ENCODE measurements at regions not wholly inside any gene's neighbourhood (a gene's known extent, or its start where the extent isn't known, plus 50 kb on each side); places are given as distances from the start of the nearest gene placed in this dataset.
"Not testable (repeated sequence)": the region's sequence is repeated elsewhere in the genome, so short reads cannot be mapped to it uniquely, and the experiment has no call there.

- DNase-seq, result no peak
Measured at GRCh38 chr5:67805666-67806348, 409.7 kb upstream of the PIK3R1 start.

- DNase-seq, result no peak
Measured at GRCh38 chr5:67802766-67803165, 412.8 kb upstream of the PIK3R1 start.

- DNase-seq, result no peak
Measured at GRCh38 chr5:67799732-67800234, 415.8 kb upstream of the PIK3R1 start.

- not testable (repeated sequence) for DNase-seq
Measured at GRCh38 chr5:67798470-67798869, 417.1 kb upstream of the PIK3R1 start.

GRCh38 chr5:67795781-67796477 is 419.6 kb upstream of the PIK3R1 start:
- no peak for DNase-seq

- DNase-seq, result no peak
Measured at GRCh38 chr5:67793966-67794365, 421.6 kb upstream of the PIK3R1 start.

- DNase-seq, result no peak
Measured at GRCh38 chr5:67793418-67793817, 422.1 kb upstream of the PIK3R1 start.

- DNase-seq, result no peak
Measured at GRCh38 chr5:67792891-67793290, 422.7 kb upstream of the PIK3R1 start.

GRCh38 chr5:67790390-67790789 is 425.2 kb upstream of the PIK3R1 start:
- no peak for DNase-seq

- DNase-seq, result not testable (repeated sequence)
Measured at GRCh38 chr5:67779893-67780623, 435.5 kb upstream of the PIK3R1 start.

- no peak for DNase-seq
Measured at GRCh38 chr5:67774786-67775185, 440.8 kb upstream of the PIK3R1 start.

GRCh38 chr5:67774267-67774552 is 441.3 kb upstream of the PIK3R1 start:
- no peak for DNase-seq

GRCh38 chr5:67773411-67774266 is 441.9 kb upstream of the PIK3R1 start:
- no peak for DNase-seq

GRCh38 chr5:67771791-67772190 is 443.8 kb upstream of the PIK3R1 start:
- DNase-seq, result no peak

GRCh38 chr5:67771221-67771620 is 444.3 kb upstream of the PIK3R1 start:
- no peak for DNase-seq

- DNase-seq, result no peak
Measured at GRCh38 chr5:67770431-67771025, 445.0 kb upstream of the PIK3R1 start.

- no peak for DNase-seq
Measured at GRCh38 chr5:67765697-67766096, 449.9 kb upstream of the PIK3R1 start.

- DNase-seq, result not testable (repeated sequence)
Measured at GRCh38 chr5:67757771-67758170, 457.8 kb upstream of the PIK3R1 start.

GRCh38 chr5:67752357-67752708 is 463.2 kb upstream of the PIK3R1 start:
- no peak for DNase-seq

- DNase-seq, result no peak
Measured at GRCh38 chr5:67748165-67748690, 467.3 kb upstream of the PIK3R1 start.

GRCh38 chr5:67747096-67747495 is 468.5 kb upstream of the PIK3R1 start:
- DNase-seq, result no peak

GRCh38 chr5:67746608-67747007 is 468.9 kb upstream of the PIK3R1 start:
- not testable (repeated sequence) for DNase-seq
